H54 (cell line): ENCODE measurements at regions not wholly inside any gene's neighbourhood (a gene's known extent, or its start where the extent isn't known, plus 50 kb on each side); places are given as distances from the start of the nearest gene placed in this dataset.

ENCODE experiments used
- DNase-seq: peaks from one replicate; pipeline ENCODE4 v3.0.0; 2011; ENCODE audit warnings: low spot score, mixed read lengths; ENCODE audit not compliant: insufficient read length
- FAIRE-seq: peaks from 3 replicates; lab custom pipeline; 2011; peaks lifted over from hg19 to GRCh38; lab: Jason Lieb, UNC
- POLR2A ChIP-seq: IDR thresholded peaks from 2 replicates; pipeline ENCODE4 v1.6.1; 2011; ENCODE audit warnings: low read depth, mild to moderate bottlenecking, low read length

DNA sequence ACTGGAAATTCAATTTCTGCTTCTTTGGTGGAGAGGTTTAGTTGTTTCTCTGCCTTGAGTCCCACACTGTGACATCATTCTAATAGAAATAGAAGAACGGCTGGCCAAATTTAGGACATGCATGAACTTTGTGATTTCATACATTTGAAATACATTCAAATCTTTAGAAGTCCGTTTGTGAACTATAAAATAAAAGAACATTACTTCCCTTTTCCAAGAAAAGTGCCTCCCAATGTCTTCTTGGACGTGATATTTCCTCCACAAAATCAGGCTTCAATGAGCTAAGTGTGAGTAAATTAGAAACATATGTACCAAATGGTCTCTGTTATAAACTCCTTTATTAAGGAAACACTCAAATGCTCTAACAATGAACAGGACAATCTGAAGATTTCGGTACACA lies 314.5 kb upstream of the AKR1E2 start:
- FAIRE-seq (no peak), DNase-seq (no peak)
- TF ChIP-seq POLR2A: no peak

DNA sequence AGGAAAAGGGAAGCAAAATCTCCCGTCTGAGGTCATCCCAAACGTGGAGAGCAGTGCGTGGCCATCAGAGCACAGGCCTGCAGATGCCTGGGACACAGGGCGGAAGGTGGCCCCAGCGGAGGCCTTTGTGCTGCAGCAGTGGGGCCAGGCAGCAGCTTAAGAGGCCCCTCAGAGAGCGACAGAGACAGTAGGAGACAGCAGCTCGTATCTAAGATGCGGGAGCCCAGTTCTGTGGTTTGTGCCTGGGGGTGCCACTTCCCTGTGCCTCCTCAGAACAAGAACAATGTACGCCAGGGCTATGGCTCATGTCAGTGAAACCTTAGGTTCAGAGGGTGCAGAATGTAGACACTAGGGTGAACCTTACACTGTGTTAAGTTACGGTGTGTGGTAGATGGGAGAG lies 316.6 kb upstream of the AKR1E2 start:
- no peak for FAIRE-seq
- TF ChIP-seq POLR2A: no peak
- no peak for DNase-seq

DNA sequence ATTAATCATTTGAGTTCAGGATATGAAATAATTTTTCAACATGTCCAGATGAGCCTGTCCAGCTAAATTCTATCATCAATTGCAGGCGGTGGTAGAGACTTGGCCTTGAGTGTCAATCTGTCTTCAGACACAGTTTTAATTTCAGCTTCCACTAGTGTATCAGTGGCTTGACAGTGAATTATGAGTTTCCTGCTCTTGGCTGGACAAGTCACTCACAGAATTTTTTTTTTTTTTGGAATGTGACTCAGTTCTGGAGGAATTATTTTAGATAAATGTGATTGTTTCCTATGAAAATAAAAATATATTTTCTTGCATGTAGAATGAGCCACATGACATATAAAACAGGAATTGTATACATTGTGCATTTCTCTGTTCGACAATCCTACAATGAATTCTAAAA lies 319.9 kb upstream of the AKR1E2 start:
- FAIRE-seq (no peak), DNase-seq (no peak)
- TF ChIP-seq POLR2A: no peak

- FAIRE-seq (no peak), DNase-seq (no peak)
- no peak for TF ChIP-seq POLR2A
Measured at GRCh38 chr10:4504550-4504949, 321.5 kb upstream of the AKR1E2 start.

DNA sequence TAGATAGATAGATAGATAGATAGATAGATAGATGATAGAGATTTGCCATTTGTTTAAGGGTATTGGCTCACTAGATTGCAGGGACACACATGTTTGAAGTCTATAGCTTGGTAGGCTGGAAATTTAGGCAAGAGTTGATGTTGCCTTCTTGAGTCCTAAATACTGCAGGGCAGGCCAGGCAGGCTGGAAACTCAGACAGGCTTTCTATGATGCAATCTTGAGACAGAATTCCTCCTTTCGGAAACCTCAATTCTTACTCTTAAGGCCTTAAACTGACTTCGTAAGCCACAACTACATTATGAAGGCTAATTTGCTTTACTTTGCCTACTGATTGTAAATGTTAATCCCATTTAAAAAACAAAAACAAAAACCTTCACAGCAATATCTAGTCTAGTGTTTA lies 322.9 kb upstream of the AKR1E2 start:
- no peak for TF ChIP-seq POLR2A
- no peak for FAIRE-seq
- DNase-seq: no peak

GRCh38 chr10:4501306-4501705 lies 324.7 kb upstream of the AKR1E2 start:
- TF ChIP-seq POLR2A: no peak
- no peak for FAIRE-seq
- DNase-seq: no peak

DNA sequence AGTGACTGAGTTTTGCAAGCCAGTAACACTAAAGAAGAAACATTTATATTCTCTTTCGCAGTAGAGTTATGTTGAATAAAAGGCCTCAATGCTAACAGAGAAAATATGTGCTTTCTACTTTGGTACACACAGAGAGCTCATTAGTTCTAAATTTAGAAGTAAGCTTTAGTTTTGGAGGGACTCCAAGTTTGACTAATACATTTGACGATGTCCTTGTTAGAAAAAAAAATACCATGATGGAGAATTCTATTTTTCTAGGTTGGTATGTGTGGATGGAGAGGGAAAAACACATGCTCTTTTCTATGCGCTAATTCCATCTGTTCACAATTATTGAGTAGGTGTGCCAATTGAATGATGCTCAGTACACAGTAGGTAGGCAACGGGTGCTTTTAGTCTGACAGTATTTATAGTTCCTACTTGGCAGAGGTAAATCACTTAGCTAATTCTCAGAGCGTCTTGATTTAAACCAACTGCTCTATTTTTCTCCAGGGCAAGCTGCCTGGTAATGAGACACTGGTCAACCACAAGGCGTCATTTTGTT lies 327.2 kb upstream of the AKR1E2 start:
- FAIRE-seq (peak; percentile 64), DNase-seq (no peak)
- no peak for TF ChIP-seq POLR2A

GRCh38 chr10:4494551-4494950 lies 331.5 kb upstream of the AKR1E2 start:
- DNase-seq (no peak), FAIRE-seq (no peak)
- no peak for TF ChIP-seq POLR2A

DNA sequence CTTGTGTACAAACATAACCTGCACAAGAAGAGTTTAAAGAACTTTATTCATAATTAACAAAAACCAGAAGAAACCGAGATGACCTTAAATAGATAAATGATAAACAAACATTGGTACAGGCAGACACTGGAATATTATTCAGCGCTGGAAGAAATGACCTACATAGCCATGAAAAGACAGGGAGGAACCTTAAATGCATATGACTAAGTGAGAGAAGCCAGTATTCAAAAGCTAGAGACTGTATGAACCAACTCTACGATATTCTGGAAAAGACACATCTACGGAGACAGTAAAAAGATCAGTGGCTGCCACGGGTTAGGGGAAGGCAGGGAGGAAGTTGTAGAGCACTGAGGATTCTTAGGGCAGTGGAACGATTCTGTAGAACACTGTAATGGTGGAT lies 333.8 kb upstream of the AKR1E2 start:
- DNase-seq (no peak), FAIRE-seq (no peak)
- TF ChIP-seq POLR2A: no peak

DNA sequence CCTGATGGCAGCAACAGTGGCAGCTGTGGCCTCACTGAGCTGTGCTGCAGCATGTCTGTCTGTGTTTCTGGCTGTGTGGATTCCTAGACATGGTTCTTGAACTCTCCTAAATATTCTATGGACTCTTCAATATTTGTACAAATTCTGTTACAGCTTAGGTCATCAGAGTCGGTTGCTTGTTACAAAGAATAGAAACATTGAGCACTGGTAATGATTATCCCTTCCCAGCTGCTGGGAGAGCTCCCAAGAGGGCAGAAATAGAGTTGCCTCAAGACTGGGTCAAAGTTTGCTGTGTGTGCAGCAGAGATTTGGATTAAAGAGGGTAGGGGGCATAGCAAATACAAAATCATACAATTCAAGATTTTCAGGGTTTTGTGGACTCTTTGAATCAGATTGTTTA lies 337.1 kb upstream of the AKR1E2 start:
- FAIRE-seq (no peak), DNase-seq (no peak)
- no peak for TF ChIP-seq POLR2A

DNA sequence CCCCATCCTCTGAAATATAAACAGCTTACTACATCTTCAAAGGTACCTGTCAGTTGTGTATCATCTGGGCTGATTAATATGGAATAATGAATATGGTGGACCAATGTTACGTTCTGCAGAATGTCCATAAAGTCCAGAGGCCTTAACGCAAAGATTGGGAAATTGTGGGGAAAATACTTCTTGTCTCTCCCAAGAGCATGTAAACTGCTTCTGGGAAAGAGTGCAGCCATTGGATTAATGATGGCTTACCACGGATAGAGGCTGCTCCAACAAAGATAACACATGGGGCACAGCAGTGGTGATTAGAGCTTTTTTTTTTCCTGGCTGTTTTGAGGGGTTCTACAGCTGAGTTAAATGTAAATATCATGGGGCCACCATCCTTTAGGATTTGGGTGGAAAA lies 340.4 kb upstream of the AKR1E2 start:
- FAIRE-seq: no peak
- TF ChIP-seq POLR2A: no peak
- no peak for DNase-seq

DNA sequence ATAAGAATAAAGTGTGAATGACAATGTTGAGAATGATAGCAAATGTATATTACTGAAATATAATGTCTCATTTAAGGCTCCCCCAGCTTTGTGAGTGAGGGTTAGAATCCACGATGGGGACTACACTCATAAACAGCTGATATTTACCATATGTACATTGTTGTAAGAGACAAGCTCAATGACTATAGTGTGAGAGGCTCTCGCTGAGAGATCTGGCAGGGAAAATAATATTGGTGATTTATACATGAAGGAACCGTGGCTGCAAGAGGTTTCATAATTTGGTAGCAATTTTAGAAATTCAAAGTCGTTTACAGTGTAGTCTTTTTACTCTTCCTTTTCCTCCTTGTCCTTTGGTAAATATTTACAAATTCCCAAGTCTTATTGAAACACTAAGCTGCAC lies 342.2 kb upstream of the AKR1E2 start:
- no peak for TF ChIP-seq POLR2A
- FAIRE-seq: no peak
- no peak for DNase-seq

DNA sequence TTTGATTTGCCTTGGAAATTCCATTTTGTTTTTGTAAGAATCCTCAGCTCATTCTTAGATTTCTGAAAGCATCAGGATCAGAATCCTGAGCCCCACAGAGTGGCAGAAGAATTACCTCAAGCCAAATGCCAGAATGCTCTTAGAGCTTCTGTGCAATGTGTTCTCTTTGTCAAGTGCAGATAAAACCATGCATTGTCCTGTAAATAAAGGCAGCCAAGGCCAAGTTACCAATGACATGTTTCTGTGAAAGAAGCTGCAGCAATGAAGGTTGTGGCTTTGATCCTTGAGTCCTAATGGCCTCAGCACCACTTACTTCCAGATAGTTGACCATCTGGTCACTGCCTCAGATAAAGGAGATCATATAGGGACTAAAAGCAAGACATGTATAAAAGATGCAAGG lies 343.3 kb upstream of the AKR1E2 start:
- FAIRE-seq (no peak), DNase-seq (no peak)
- no peak for TF ChIP-seq POLR2A

DNA sequence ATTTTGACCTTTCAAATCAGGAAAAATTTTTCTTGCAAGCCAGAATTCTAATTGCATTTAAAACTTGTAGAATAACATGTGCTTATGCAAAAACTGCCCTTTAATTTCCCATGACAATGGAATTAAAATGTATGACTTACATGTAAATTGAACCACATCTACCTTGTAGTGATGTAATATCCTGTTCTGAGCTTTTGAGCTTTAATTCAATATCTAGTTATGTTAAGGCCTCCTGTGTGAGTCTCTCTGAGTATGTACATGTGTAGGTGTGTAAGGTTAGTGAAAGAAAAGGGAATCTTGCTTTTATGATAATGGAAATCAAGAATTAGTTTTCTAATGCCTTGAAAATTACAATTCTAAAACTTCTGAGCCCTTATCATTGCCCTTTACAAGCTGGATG lies 344.8 kb upstream of the AKR1E2 start:
- TF ChIP-seq POLR2A: no peak
- no peak for FAIRE-seq
- DNase-seq: no peak

DNA sequence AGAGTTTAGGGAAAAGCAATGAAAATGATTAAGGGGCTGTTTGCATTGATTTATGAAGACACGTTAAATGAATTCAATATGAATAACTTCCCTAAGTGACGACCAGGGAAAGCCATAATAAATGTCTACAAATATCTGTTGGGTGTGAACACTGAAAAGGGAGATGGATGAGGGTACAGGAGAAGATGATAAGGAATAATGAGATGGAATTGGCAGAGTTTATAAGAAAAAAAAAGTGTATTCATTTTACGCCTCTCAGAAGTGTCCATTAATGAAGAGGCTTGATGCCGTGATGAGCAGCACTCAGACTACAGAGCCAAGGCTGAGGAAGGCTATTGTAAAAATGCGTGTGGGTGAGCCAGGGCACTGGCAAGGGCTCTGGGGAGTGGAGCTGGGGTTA lies 346.7 kb upstream of the AKR1E2 start:
- DNase-seq: no peak
- no peak for FAIRE-seq
- TF ChIP-seq POLR2A: no peak

DNA sequence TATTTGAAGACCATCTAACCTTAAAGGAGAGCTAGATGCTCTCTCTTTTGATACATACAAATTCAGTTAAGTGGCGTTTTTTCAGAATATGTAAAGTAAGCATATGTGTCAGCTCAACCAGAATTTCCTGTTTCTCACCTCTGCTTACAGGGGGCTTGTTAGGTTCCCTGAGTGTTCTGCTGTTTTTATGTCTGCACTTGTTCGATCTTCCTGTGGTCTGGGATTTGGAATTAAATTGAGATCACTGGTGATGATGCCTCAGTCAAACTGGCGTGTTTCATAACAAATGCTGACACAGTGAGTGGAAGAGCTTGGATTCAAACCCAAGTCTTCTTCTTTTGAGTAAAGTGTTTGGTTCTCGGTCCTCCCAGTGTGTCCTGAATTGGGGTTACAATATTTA lies 348.3 kb upstream of the AKR1E2 start:
- DNase-seq (no peak), FAIRE-seq (no peak)
- TF ChIP-seq POLR2A: no peak
